ENCODE measurements at regions not wholly inside any gene's neighbourhood (a gene's known extent, or its start where the extent isn't known, plus 50 kb on each side); places are given as distances from the start of the nearest gene placed in this dataset.

DNA sequence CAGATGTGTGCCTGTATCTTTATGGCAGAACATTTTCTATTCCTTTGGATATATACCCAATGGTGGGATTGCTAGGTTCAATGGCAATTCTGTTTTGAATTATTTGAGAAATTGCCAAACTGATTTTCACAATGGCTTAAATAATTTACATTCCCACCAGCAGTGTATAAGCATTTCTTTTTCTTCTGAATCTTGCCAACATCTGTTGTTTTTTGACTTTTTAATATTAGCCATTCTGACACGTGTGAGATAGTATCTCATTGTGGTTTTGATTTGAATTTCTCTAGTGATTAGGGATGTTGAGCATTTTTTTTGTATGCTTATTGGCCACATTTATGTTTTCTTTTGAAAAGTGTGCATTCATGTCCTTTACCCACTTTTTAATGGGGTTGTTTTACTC, 864.3 kb upstream of the ADAMTS5 start:
- Mint-ChIP-seq H3K9me3 (ENCODE audit: unreplicated experiment) (peaks cover 9% of the 10 kb centered on the region), H3K4me3 (ENCODE audit: unreplicated experiment) (no peak overlapping the region), H3K36me3 (ENCODE audit: insufficient read depth, unreplicated experiment) (no peaks in the 10 kb centered on the region), H3K27me3 (ENCODE audit: insufficient read depth, unreplicated experiment) (no peaks in the 10 kb centered on the region), H3K27ac (ENCODE audit: unreplicated experiment) (no peak overlapping the region), H3K4me1 (ENCODE audit: low read depth, unreplicated experiment) (no peaks in the 10 kb centered on the region)
- ChIA-PET POLR2A (no interaction called here), CTCF (no interaction called here)
- H3K4me3 ChIP-seq (ENCODE audit: low read depth, low read length) = no peak overlapping the region
- intact Hi-C loops (cut with micrococcal nuclease; ENCODE audit: unreplicated experiment) = no loop called here
- no peak for DNase-seq
- no peaks in the 10 kb centered on the region for H3K9me3 ChIP-seq
- H3K4me1 ChIP-seq = peaks cover 9% of the 10 kb centered on the region; the same call in 1 of the 2 replicates
- BruUV-seq (replicated peaks) = no TSS peak
- TF ChIP-seq, protein P1, sequence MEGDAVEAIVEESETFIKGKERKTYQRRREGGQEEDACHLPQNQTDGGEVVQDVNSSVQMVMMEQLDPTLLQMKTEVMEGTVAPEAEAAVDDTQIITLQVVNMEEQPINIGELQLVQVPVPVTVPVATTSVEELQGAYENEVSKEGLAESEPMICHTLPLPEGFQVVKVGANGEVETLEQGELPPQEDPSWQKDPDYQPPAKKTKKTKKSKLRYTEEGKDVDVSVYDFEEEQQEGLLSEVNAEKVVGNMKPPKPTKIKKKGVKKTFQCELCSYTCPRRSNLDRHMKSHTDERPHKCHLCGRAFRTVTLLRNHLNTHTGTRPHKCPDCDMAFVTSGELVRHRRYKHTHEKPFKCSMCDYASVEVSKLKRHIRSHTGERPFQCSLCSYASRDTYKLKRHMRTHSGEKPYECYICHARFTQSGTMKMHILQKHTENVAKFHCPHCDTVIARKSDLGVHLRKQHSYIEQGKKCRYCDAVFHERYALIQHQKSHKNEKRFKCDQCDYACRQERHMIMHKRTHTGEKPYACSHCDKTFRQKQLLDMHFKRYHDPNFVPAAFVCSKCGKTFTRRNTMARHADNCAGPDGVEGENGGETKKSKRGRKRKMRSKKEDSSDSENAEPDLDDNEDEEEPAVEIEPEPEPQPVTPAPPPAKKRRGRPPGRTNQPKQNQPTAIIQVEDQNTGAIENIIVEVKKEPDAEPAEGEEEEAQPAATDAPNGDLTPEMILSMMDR (IDR thresholded peaks at IDR 0.05; ENCODE audit: insufficient read depth in 1 of 2, low read depth in 1 of 2, low read length in 1 of 2, severe bottlenecking in 1 of 2, unreplicated experiment in 1 of 2) = no peak
- H3K36me3 ChIP-seq (ENCODE audit: control insufficient read depth, insufficient read depth, low read length) = no peaks in the 10 kb centered on the region
- H3K27me3 ChIP-seq (replicated peaks; ENCODE audit: control insufficient read depth, insufficient read depth, low read length) = no peaks in the 10 kb centered on the region

DNA sequence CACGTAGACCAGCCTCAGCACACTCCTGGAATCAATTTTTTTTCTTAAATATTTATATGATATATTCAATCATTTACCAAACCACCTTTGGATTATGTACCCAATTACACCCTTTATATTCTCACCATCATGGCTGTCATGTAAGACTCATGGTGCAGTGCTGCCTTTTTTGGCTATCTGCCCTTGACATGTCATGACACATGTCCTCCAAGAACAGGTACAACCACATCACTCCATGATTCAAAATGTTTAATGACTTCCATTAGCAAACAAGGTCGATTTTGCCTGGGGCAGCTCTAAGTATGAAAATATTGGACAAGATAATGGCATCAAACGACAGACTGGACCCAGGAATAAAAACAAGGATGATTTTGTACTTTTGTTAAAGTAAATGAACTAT, 861.1 kb upstream of the ADAMTS5 start:
- ChIA-PET POLR2A (no interaction called here), CTCF (no interaction called here)
- H3K36me3 ChIP-seq (ENCODE audit: control insufficient read depth, insufficient read depth, low read length) = no peaks in the 10 kb centered on the region
- no peaks in the 10 kb centered on the region for H3K9me3 Mint-ChIP-seq (ENCODE audit: unreplicated experiment)
- TF ChIP-seq, protein P1 (IDR thresholded peaks at IDR 0.05; ENCODE audit: insufficient read depth in 1 of 2, low read depth in 1 of 2, low read length in 1 of 2, severe bottlenecking in 1 of 2, unreplicated experiment in 1 of 2) = no peak
- intact Hi-C loops (cut with micrococcal nuclease; ENCODE audit: unreplicated experiment) = no loop called here
- no peaks in the 10 kb centered on the region for H3K27me3 ChIP-seq (replicated peaks; ENCODE audit: control insufficient read depth, insufficient read depth, low read length)
- H3K4me3 ChIP-seq (ENCODE audit: low read depth, low read length) = no peak overlapping the region
- H3K4me1 ChIP-seq = peaks cover 9% of the 10 kb centered on the region; the same call in 1 of the 2 replicates
- DNase-seq = no peak
- H3K4me3 Mint-ChIP-seq (ENCODE audit: unreplicated experiment) = no peak overlapping the region
- H3K27me3 Mint-ChIP-seq (ENCODE audit: insufficient read depth, unreplicated experiment) = no peaks in the 10 kb centered on the region
- H3K9me3 ChIP-seq = no peaks in the 10 kb centered on the region
- no peak overlapping the region for H3K27ac Mint-ChIP-seq (ENCODE audit: unreplicated experiment)
- H3K4me1 Mint-ChIP-seq (ENCODE audit: low read depth, unreplicated experiment) = no peaks in the 10 kb centered on the region
- no TSS peak for BruUV-seq (replicated peaks)
- no peaks in the 10 kb centered on the region for H3K36me3 Mint-ChIP-seq (ENCODE audit: insufficient read depth, unreplicated experiment)

DNA sequence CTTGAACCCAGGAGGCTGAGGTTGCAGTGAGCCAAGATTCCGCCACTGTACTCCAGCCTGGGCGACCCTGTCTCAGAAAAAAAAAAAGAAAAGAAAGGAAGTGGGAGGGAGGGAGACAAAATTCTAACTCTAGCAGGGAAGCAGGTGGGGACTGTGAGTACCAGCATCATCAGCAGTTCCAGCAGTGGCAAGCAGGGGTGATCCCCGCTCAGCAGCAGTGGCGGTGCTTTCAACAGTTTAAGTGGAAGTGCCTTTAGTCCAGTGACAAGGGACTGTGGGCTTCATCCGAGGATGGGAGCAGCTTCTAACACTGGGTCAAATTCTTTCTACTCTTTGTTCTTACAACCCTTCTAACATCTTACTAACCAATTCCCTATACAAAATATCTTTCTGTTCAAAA, 858.1 kb upstream of the ADAMTS5 start:
- no peaks in the 10 kb centered on the region for H3K36me3 Mint-ChIP-seq (ENCODE audit: insufficient read depth, unreplicated experiment)
- no peaks in the 10 kb centered on the region for H3K9me3 ChIP-seq
- no peaks in the 10 kb centered on the region for H3K4me1 Mint-ChIP-seq (ENCODE audit: low read depth, unreplicated experiment)
- no peak overlapping the region for H3K27ac Mint-ChIP-seq (ENCODE audit: unreplicated experiment)
- no peaks in the 10 kb centered on the region for H3K27me3 Mint-ChIP-seq (ENCODE audit: insufficient read depth, unreplicated experiment)
- ChIA-PET CTCF (no interaction called here), POLR2A (no interaction called here)
- no peaks in the 10 kb centered on the region for H3K4me1 ChIP-seq
- BruUV-seq (replicated peaks) = no TSS peak
- H3K4me3 Mint-ChIP-seq (ENCODE audit: unreplicated experiment) = no peak overlapping the region
- TF ChIP-seq, protein P1 (IDR thresholded peaks at IDR 0.05; ENCODE audit: insufficient read depth in 1 of 2, low read depth in 1 of 2, low read length in 1 of 2, severe bottlenecking in 1 of 2, unreplicated experiment in 1 of 2) = no peak
- no peak overlapping the region for H3K4me3 ChIP-seq (ENCODE audit: low read depth, low read length)
- H3K36me3 ChIP-seq (ENCODE audit: control insufficient read depth, insufficient read depth, low read length) = no peaks in the 10 kb centered on the region
- H3K9me3 Mint-ChIP-seq (ENCODE audit: unreplicated experiment) = no peaks in the 10 kb centered on the region
- DNase-seq = no peak
- no peaks in the 10 kb centered on the region for H3K27me3 ChIP-seq (replicated peaks; ENCODE audit: control insufficient read depth, insufficient read depth, low read length)
- intact Hi-C loops (cut with micrococcal nuclease; ENCODE audit: unreplicated experiment) = no loop called here

Measured in Caco-2 (cell line).